Esophagus squamous epithelium (tissue), 5 donors: ENCODE measurements at regions not wholly inside any gene's neighbourhood (a gene's known extent, or its start where the extent isn't known, plus 50 kb on each side); places are given as distances from the start of the nearest gene placed in this dataset.
"Not testable (repeated sequence)": the region's sequence is repeated elsewhere in the genome, so short reads cannot be mapped to it uniquely, and the experiment has no call there.

Source experiments
- DNase-seq: peaks from one replicate; lab custom pipeline; 2025; lab: John Stamatoyannopoulos, UW
- H3K27ac ChIP-seq, 4 donors: fragments of 200-600 bp; sonication (generic); one replicate each; pipeline ENCODE4 v1.5.1; 2016 to 2019; ENCODE audit warnings: mild to moderate bottlenecking in 1 of 4
- H3K27me3 ChIP-seq, 4 donors: fragments of 200-600 bp; sonication (generic); 1 replicate in 3 of 4; 2 replicates in 1 of 4; pipeline versions ENCODE4 v1.5.1 to v1.6.0; 2017 to 2021; ENCODE audit warnings: antibody characterized with exemption in 1 of 4
- H3K36me3 ChIP-seq, 3 donors: fragments of 200-600 bp; sonication (generic); one replicate each; pipeline ENCODE4 v1.5.1; 2016 to 2019
- H3K4me1 ChIP-seq, 3 donors: fragments of 200-600 bp; sonication (generic); one replicate each; pipeline ENCODE4 v1.5.1; 2017 to 2019
- H3K4me3 ChIP-seq, 4 donors: fragments of 200-600 bp; sonication (generic); 1 replicate in 3 of 4; 2 replicates in 1 of 4; pipeline ENCODE4 v1.5.1; 2016 to 2019; ENCODE audit warnings: mild to moderate bottlenecking in 2 of 4, moderate library complexity in 1 of 4
- H3K9me3 ChIP-seq, 3 donors: fragments of 200-600 bp; sonication (generic); one replicate each; pipeline ENCODE4 v1.5.1; 2016 to 2019
- POLR2A ChIP-seq, 4 donors: fragments of 450-650 bp; IDR thresholded peaks; one replicate each; pipeline ENCODE4 v1.6.1; 2017; ENCODE audit warnings: antibody characterized with exemption in 4 of 4, mild to moderate bottlenecking in 4 of 4, moderate library complexity in 3 of 4
- WGBS, 2 donors: methylation state at CpG; one replicate each; pipeline ENCODE4 v1.1.5; 2018; 5-methylcytosine and 5-hydroxymethylcytosine counted together
- intact Hi-C: fragments of 100-400 bp; cut with DNase I; formaldehyde crosslinking; loops from one replicate; pipeline ENCODE4 v1.15.0; 2022
- TF ChIP-seq, protein P1 (sequence below), 6 experiments: fragments of 450-650 bp in 4 of 6; fragments of 200-600 bp in 2 of 6; sonication (generic) in 2 of 6; IDR thresholded peaks; one replicate each; pipeline ENCODE4 v1.5.1; 2016 to 2019; ENCODE audit warnings: antibody characterized with exemption in 6 of 6, mild to moderate bottlenecking in 4 of 6, moderate library complexity in 4 of 6
- donor health status: DM: yes; HTN: yes; CAD: no.

DNA sequence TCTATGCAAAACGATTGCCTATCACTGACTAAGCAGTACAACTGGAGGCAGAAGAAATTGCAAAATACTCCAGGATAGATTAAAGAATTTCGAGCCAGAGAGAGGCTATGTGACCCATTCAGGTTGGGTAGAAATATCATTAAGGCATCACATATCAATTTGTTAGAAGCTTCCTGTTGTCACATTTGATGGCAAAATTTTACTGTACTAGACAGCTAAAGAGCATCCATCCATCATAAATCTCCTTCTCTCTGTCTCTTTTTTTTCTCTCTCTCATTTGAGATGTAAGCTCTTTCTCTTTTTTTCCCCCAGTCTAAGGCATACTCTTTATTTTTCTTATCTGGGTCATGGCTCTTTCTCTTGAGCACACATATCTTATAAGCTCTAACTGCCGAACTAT, 155.7 kb downstream of the EVA1A start:
- WGBS, 2 donors: 39 to 41% methylated on average over 3 of the region's 3 CpGs
- intact Hi-C loops: loop anchor here (10.0 kb wide), 2 partner anchors 340 to 480 kb away; no protein-coding TSS in a partner anchor
- Histone ChIP-seq H3K9me3 (no peaks in the 10 kb centered on the region), H3K4me1 (no peaks in the 10 kb centered on the region), H3K36me3 (no peaks in the 10 kb centered on the region), H3K27me3 (peaks cover 0 to 30% (median 0%) of the 10 kb centered on the region in 4 donors), H3K4me3 (no peak overlapping the region), H3K27ac (no peak overlapping the region)
- no peak for DNase-seq
- TF ChIP-seq, protein P1, sequence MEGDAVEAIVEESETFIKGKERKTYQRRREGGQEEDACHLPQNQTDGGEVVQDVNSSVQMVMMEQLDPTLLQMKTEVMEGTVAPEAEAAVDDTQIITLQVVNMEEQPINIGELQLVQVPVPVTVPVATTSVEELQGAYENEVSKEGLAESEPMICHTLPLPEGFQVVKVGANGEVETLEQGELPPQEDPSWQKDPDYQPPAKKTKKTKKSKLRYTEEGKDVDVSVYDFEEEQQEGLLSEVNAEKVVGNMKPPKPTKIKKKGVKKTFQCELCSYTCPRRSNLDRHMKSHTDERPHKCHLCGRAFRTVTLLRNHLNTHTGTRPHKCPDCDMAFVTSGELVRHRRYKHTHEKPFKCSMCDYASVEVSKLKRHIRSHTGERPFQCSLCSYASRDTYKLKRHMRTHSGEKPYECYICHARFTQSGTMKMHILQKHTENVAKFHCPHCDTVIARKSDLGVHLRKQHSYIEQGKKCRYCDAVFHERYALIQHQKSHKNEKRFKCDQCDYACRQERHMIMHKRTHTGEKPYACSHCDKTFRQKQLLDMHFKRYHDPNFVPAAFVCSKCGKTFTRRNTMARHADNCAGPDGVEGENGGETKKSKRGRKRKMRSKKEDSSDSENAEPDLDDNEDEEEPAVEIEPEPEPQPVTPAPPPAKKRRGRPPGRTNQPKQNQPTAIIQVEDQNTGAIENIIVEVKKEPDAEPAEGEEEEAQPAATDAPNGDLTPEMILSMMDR (IDR thresholded peaks at IDR 0.05): no peak
- TF ChIP-seq POLR2A (IDR thresholded peaks at IDR 0.05): no peak

DNA sequence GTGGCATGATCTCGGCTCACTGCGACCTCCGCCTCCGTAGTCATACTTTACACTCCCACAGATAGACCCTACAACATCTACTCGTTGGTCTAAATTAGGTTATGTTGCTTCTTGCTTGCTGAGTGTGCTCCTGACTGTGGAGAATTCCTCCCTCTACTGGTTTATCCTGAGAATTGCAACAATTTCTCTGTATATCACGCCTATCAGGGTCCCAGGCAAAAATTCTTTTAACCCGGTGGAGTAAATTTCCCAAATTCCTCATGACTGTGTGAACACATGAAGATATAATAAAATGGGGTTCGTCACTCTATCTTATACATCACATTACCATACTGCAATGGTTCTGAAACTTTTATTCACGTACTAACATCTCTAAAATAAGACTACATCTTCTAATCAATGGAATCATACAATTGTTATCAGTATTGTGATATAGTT, 156.7 kb downstream of the EVA1A start:
- intact Hi-C loops: loop anchor here (10.0 kb wide), 2 partner anchors 339 to 479 kb away; no protein-coding TSS in a partner anchor
- WGBS, 2 donors: 15% methylated on average over 9 of the region's 9 CpGs
- Histone ChIP-seq H3K9me3 (no peaks in the 10 kb centered on the region), H3K27me3 (peaks cover 0 to 30% (median 0%) of the 10 kb centered on the region in 4 donors), H3K27ac (no peak overlapping the region), H3K4me3 (no peak overlapping the region), H3K36me3 (no peaks in the 10 kb centered on the region), H3K4me1 (no peaks in the 10 kb centered on the region)
- no peak for DNase-seq
- no peak for TF ChIP-seq POLR2A (IDR thresholded peaks at IDR 0.05)
- TF ChIP-seq, protein P1 (IDR thresholded peaks at IDR 0.05): peak in 5 of 6 experiments; percentile 53 to 74 (median 60)

- 66 to 77% methylated on average over 2 of the region's 2 CpGs for WGBS, 2 donors
- no peaks in the 10 kb centered on the region for H3K9me3 ChIP-seq
- intact Hi-C loops: no loop called here
- no peaks in the 10 kb centered on the region for H3K27me3 ChIP-seq
- H3K4me1 ChIP-seq: no peaks in the 10 kb centered on the region
- TF ChIP-seq POLR2A (IDR thresholded peaks at IDR 0.05): no peak
- TF ChIP-seq, protein P1 (IDR thresholded peaks at IDR 0.05): no peak
- H3K4me3 ChIP-seq: no peak overlapping the region
- no peak overlapping the region for H3K27ac ChIP-seq
- DNase-seq: no peak
- H3K36me3 ChIP-seq: no peaks in the 10 kb centered on the region
Measured at GRCh38 chr2:75396314-75396713, 164.4 kb downstream of the EVA1A start.

GRCh38 chr2:75394764-75395163, 166.0 kb downstream of the EVA1A start:
- DNase-seq, H3K9me3 ChIP-seq, H3K27ac ChIP-seq, H3K27me3 ChIP-seq, H3K4me3 ChIP-seq, intact Hi-C loops, H3K4me1 ChIP-seq, H3K36me3 ChIP-seq: not testable (repeated sequence)
- 58 to 72% methylated on average over 2 of the region's 2 CpGs for WGBS, 2 donors

DNA sequence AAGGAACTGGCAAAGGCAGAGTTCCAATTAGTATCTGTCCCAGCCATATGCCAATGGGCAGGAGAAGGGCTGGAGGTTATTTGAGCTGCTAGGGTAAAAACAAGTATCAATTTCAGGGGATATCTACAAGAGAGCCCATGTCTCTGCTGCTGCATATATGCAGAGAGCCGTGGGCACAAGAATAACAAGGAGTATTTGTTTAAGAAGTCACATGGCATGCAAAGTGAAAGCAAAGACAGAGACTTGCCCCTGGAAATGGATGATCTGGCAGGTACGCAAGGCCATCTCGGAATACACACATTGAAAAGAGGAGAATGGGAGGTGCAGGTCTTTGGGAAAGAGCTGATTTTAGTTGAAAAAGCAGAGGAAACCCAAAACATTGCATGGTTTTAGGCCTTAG, 170.6 kb downstream of the EVA1A start:
- Histone ChIP-seq H3K27me3 (no peaks in the 10 kb centered on the region), H3K27ac (no peak overlapping the region), H3K9me3 (no peaks in the 10 kb centered on the region), H3K4me1 (no peaks in the 10 kb centered on the region), H3K4me3 (no peak overlapping the region), H3K36me3 (no peaks in the 10 kb centered on the region)
- no peak for TF ChIP-seq POLR2A (IDR thresholded peaks at IDR 0.05)
- TF ChIP-seq, protein P1 (IDR thresholded peaks at IDR 0.05): no peak
- 43 to 50% methylated on average over 3 of the region's 3 CpGs for WGBS, 2 donors
- no peak for DNase-seq
- intact Hi-C loops: no loop called here

DNA sequence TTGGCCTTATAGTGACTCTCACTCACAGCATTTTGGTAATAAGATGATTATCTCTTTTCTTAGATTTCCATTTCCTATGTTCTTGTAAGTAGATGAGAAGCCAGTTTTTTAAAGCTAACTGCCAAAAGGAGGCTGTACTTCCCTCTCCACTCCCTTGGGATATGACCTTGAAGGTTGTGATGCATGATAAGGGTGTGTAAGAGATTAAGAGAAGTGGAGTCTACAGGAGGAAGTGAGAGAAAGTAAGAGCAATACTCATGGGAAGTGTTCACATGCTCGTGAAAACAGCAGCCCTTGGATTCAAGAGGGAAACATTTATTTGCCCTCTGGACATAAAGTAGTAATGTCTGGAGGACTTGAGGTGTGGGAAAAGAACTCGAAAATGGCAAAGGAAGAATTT, 171.5 kb downstream of the EVA1A start:
- intact Hi-C loops: no loop called here
- Histone ChIP-seq H3K36me3 (no peaks in the 10 kb centered on the region), H3K27me3 (no peaks in the 10 kb centered on the region), H3K9me3 (no peaks in the 10 kb centered on the region), H3K4me3 (no peak overlapping the region), H3K27ac (no peak overlapping the region), H3K4me1 (no peaks in the 10 kb centered on the region)
- no peak for DNase-seq
- 48 to 64% methylated on average over 2 of the region's 2 CpGs for WGBS, 2 donors
- TF ChIP-seq, protein P1 (IDR thresholded peaks at IDR 0.05): no peak
- no peak for TF ChIP-seq POLR2A (IDR thresholded peaks at IDR 0.05)
